Natural killer cell (primary cell): ENCODE measurements at regions not wholly inside any gene's neighbourhood (a gene's known extent, or its start where the extent isn't known, plus 50 kb on each side); places are given as distances from the start of the nearest gene placed in this dataset.

Experiments used
- ATAC-seq, 3 donors: fragments of 150-1000 bp in 2 of 3; fragments of 200-7000 bp in 1 of 3; cut with Tn5 transposase; 1 replicate in 1 of 3; 2 replicates in 2 of 3; pipeline ENCODE4 v1.10.0; 2021; ENCODE audit warnings: mild to moderate bottlenecking in 2 of 3, moderate library complexity in 2 of 3
- DNase-seq, 2 donors: peaks; one replicate each; pipeline versions ENCODE4 v3.0.0 to v3.0.0-alpha.2; 2013 to 2021; ENCODE audit warnings: mixed read lengths in 1 of 2
- H3K27ac ChIP-seq: one replicate; pipeline ENCODE4 v1.5.1; 2013; ENCODE audit warnings: mild to moderate bottlenecking, low read length
- H3K27me3 ChIP-seq: one replicate; pipeline ENCODE4 v1.6.1; 2013; ENCODE audit warnings: low read length; ENCODE audit not compliant: control insufficient read depth, insufficient read depth
- H3K36me3 ChIP-seq: one replicate; pipeline ENCODE4 v1.6.1; 2013; ENCODE audit warnings: low read length; ENCODE audit not compliant: control insufficient read depth, insufficient read depth
- H3K4me1 ChIP-seq: one replicate; pipeline ENCODE4 v1.6.1; 2013; ENCODE audit warnings: low read length; ENCODE audit not compliant: control insufficient read depth, insufficient read depth
- H3K4me3 ChIP-seq: one replicate; pipeline ENCODE4 v1.5.1; 2013; ENCODE audit warnings: low read length
- H3K9me3 ChIP-seq: one replicate; pipeline ENCODE4 v1.6.1; 2013; ENCODE audit warnings: low read length; ENCODE audit not compliant: control insufficient read depth, insufficient read depth
- H3K27ac Mint-ChIP-seq, 2 donors: one replicate each; pipeline ENCODE4 v1.8.0; 2022; ENCODE audit warnings: mild to moderate bottlenecking in 2 of 2, mixed read lengths in 2 of 2, moderate library complexity in 1 of 2
- H3K27me3 Mint-ChIP-seq, 2 donors: one replicate each; pipeline ENCODE4 v1.8.0; 2022; ENCODE audit warnings: low read depth in 2 of 2, mixed read lengths in 2 of 2
- H3K36me3 Mint-ChIP-seq: one replicate; pipeline ENCODE4 v1.8.0; 2022; ENCODE audit warnings: mixed read lengths
- H3K4me1 Mint-ChIP-seq, 2 donors: one replicate each; pipeline ENCODE4 v1.8.0; 2022; ENCODE audit warnings: mixed read lengths in 2 of 2
- H3K4me3 Mint-ChIP-seq: one replicate; pipeline ENCODE4 v1.8.0; 2022; ENCODE audit warnings: mild to moderate bottlenecking, moderate library complexity, mixed read lengths
- H3K9me3 Mint-ChIP-seq, 2 donors: one replicate each; pipeline ENCODE4 v1.8.0; 2022; ENCODE audit warnings: mixed read lengths in 2 of 2
- WGBS: methylation state at CpG from one replicate; pipeline ENCODE4 v1.1.7; 2013; ENCODE audit warnings: missing lambda C conversion rate; ENCODE audit not compliant: insufficient coverage; 5-methylcytosine and 5-hydroxymethylcytosine counted together
- intact Hi-C: fragments of 100-400 bp; cut with micrococcal nuclease; formaldehyde crosslinking; loops from one replicate; pipeline ENCODE4 v1.14.2; 2022
- TF ChIP-seq, protein P1 (sequence below): fragments of 200-600 bp; IDR thresholded peaks from one replicate; pipeline ENCODE4 v1.8.0; 2022; ENCODE audit warnings: antibody characterized with exemption

- DNase-seq = no peak
- no peak overlapping the region for H3K27ac Mint-ChIP-seq
- Histone ChIP-seq H3K4me1 (no peaks in the 10 kb centered on the region), H3K9me3 (no peaks in the 10 kb centered on the region), H3K4me3 (no peak overlapping the region), H3K27me3 (no peaks in the 10 kb centered on the region), H3K36me3 (no peaks in the 10 kb centered on the region), H3K27ac (no peak overlapping the region)
- TF ChIP-seq, protein P1, sequence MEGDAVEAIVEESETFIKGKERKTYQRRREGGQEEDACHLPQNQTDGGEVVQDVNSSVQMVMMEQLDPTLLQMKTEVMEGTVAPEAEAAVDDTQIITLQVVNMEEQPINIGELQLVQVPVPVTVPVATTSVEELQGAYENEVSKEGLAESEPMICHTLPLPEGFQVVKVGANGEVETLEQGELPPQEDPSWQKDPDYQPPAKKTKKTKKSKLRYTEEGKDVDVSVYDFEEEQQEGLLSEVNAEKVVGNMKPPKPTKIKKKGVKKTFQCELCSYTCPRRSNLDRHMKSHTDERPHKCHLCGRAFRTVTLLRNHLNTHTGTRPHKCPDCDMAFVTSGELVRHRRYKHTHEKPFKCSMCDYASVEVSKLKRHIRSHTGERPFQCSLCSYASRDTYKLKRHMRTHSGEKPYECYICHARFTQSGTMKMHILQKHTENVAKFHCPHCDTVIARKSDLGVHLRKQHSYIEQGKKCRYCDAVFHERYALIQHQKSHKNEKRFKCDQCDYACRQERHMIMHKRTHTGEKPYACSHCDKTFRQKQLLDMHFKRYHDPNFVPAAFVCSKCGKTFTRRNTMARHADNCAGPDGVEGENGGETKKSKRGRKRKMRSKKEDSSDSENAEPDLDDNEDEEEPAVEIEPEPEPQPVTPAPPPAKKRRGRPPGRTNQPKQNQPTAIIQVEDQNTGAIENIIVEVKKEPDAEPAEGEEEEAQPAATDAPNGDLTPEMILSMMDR = no peak
- intact Hi-C loops = no loop called here
- H3K27me3 Mint-ChIP-seq = no peaks in the 10 kb centered on the region
- WGBS = 100% methylated on average over 1 of the region's 1 CpG
- H3K4me3 Mint-ChIP-seq = no peak overlapping the region
- H3K4me1 Mint-ChIP-seq = no peaks in the 10 kb centered on the region
- no peaks in the 10 kb centered on the region for H3K36me3 Mint-ChIP-seq
- no peak for ATAC-seq
- H3K9me3 Mint-ChIP-seq = no peaks in the 10 kb centered on the region
Measured at GRCh38 chr4:27168783-27169182, 308.1 kb downstream of the STIM2 start.

- Mint-ChIP-seq H3K4me1 (no peaks in the 10 kb centered on the region), H3K36me3 (no peaks in the 10 kb centered on the region), H3K27ac (no peak overlapping the region), H3K9me3 (peaks cover 0 to 2% of the 10 kb centered on the region in 2 donors), H3K4me3 (no peak overlapping the region), H3K27me3 (no peaks in the 10 kb centered on the region)
- ATAC-seq (no peak), DNase-seq (no peak)
- Histone ChIP-seq H3K9me3 (no peaks in the 10 kb centered on the region), H3K4me3 (no peak overlapping the region), H3K36me3 (no peaks in the 10 kb centered on the region), H3K27me3 (no peaks in the 10 kb centered on the region), H3K4me1 (no peaks in the 10 kb centered on the region), H3K27ac (no peak overlapping the region)
- TF ChIP-seq, protein P1 = no peak
- intact Hi-C loops = no loop called here
- WGBS = 90% methylated on average over 7 of the region's 7 CpGs
Measured at GRCh38 chr4:27173280-27173679, 312.6 kb downstream of the STIM2 start.

GRCh38 chr4:27176400-27176799, 315.8 kb downstream of the STIM2 start:
- H3K27ac Mint-ChIP-seq = no peak overlapping the region
- H3K36me3 Mint-ChIP-seq = no peaks in the 10 kb centered on the region
- no peak overlapping the region for H3K4me3 Mint-ChIP-seq
- intact Hi-C loops = no loop called here
- no peaks in the 10 kb centered on the region for H3K27me3 Mint-ChIP-seq
- Histone ChIP-seq H3K27me3 (no peaks in the 10 kb centered on the region), H3K27ac (no peak overlapping the region), H3K4me1 (no peaks in the 10 kb centered on the region), H3K36me3 (no peaks in the 10 kb centered on the region), H3K9me3 (no peaks in the 10 kb centered on the region), H3K4me3 (no peak overlapping the region)
- no peak for DNase-seq
- H3K9me3 Mint-ChIP-seq = peaks cover 0 to 2% of the 10 kb centered on the region in 2 donors
- TF ChIP-seq, protein P1 = no peak
- no peaks in the 10 kb centered on the region for H3K4me1 Mint-ChIP-seq
- no peak for ATAC-seq
- 86% methylated on average over 1 of the region's 3 CpGs for whole genome bisulfite sequencing

DNA sequence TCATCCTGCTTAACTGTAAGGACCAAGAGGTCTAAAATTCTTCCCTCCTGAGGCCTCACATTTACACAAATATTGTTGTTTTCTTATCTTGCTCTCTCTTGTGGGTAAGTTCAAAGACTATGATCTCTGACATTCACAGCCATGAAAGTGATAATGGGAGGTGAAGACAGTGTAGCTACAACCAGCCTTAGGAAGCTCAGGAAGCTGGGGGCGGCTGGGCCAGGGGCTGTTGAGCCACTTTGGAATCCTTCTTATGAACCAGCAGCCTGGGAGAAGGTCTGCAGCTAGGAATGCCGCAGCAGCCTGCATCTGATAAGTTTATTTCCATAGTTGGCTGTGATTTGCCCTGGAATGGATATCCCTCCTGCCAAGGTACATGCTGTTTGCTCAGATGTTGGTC, 316.2 kb downstream of the STIM2 start:
- intact Hi-C loops = no loop called here
- no peaks in the 10 kb centered on the region for H3K4me1 Mint-ChIP-seq
- H3K27me3 ChIP-seq = no peaks in the 10 kb centered on the region
- H3K36me3 ChIP-seq = no peaks in the 10 kb centered on the region
- no peak overlapping the region for H3K4me3 ChIP-seq
- no peak for ATAC-seq
- H3K9me3 ChIP-seq = no peaks in the 10 kb centered on the region
- no peak for DNase-seq
- TF ChIP-seq, protein P1 = no peak
- no peaks in the 10 kb centered on the region for H3K4me1 ChIP-seq
- no peak overlapping the region for H3K27ac ChIP-seq
- no peaks in the 10 kb centered on the region for H3K36me3 Mint-ChIP-seq
- no peaks in the 10 kb centered on the region for H3K27me3 Mint-ChIP-seq
- H3K27ac Mint-ChIP-seq = no peak overlapping the region
- peaks cover 0 to 2% of the 10 kb centered on the region in 2 donors for H3K9me3 Mint-ChIP-seq
- 57% methylated on average over 2 of the region's 2 CpGs for WGBS
- no peak overlapping the region for H3K4me3 Mint-ChIP-seq
